NCI-H187 treated with DMSO at 0.1 percent for 48 hours (cell line): ENCODE measurements at regions not wholly inside any gene's neighbourhood (a gene's known extent, or its start where the extent isn't known, plus 50 kb on each side); places are given as distances from the start of the nearest gene placed in this dataset.
"Not testable (repeated sequence)": the region's sequence is repeated elsewhere in the genome, so short reads cannot be mapped to it uniquely, and the experiment has no call there.

ENCODE experiments used
- DNase-seq: peaks from one replicate; lab custom pipeline; 2025; lab: John Stamatoyannopoulos, UW

DNA sequence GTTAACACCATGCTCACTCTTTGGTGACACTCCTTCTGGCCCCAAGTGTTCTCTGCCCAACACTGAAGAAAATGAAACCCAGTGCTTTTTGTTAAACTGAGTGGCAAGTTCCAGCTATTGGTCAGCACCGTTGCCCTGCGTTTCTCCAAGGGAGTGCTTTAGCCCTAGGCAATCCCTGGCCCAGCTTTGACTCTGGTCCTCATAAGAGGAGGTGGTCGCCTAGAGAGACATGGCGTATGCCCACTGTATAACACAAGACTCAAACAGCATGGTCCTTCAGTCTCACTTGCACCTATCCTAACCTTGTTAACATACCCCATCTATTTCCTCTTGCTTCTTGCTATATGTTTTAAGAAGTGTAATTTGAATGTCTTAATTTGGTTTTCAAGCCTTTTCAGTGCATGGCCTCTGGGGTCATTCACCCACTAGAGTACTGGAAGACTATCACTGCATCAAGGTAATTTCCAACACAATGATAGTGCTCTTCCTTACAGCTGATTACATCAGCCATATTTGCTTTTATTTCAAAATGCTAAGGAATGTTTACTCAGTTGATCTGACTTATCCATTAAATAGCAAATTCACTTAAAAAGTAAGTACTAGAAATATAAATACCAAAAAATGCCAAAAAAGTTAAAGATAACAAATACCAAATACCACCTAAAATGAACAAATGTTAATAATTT is 190.5 kb upstream of the SOX21 start:
- no peak for DNase-seq

DNA sequence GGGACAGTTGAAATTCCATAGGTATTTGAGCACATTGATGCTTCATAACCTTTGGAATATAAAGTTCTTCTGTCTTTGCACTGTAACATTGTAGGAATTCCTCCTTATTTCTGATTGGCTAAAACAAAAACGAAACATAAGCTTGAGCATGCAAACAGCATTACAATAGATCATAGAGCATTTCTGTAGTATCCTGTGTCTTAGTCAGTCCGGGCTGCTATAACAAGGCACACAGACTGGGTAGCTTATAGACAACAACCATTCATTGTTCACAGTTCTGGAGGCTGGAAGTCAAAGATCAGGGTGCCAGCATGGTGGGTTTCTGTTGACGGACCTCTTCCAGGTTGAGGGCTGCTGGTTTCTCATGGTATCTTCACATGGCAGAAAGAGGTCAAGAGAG is 188.7 kb upstream of the SOX21 start:
- no peak for DNase-seq

DNA sequence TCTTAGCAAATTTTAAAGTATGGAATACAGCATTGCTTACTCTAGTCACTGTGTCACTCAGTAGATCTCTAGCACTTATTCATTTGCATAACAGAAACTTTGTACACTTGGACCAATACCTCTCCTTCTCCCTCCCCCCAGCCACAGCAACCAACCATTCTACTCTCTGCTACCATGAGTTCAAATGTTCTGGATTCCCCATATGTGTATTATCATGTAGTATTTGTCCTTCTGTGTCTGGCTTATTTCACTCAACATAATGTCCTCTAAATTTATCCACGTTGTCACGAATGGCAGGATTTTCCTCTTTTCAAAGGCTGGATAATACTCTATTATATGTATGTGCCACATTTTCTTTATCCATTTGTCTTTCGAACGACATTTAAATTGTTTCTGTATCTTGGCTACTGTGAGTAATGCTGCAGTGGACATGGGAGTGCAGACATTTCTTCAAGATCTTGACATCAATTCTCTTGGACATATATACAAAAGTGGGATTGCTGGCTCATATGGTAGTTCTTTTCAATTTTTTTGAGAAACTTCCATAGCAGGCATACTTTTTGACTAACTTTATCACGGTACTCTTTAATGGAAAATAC is 184.5 kb upstream of the SOX21 start:
- no peak for DNase-seq

DNA sequence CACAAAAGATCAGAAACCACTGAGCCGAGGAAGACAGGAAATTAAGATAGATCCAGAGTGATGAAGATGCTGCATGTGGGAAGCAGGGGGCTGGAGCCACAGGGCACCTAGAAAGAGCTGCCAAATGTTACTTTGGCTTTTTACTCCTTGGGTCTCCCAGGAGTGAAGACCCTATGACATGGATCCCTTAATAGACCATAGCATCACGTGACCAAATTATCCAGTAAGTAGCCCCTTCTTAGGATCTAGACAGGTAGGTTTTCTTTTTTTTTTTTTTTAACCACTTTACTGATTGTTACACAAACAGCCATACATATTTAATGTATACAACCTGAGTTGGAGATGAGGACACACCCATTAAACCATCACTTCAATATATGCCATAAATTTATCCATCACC is 183.9 kb upstream of the SOX21 start:
- no peak for DNase-seq

DNA sequence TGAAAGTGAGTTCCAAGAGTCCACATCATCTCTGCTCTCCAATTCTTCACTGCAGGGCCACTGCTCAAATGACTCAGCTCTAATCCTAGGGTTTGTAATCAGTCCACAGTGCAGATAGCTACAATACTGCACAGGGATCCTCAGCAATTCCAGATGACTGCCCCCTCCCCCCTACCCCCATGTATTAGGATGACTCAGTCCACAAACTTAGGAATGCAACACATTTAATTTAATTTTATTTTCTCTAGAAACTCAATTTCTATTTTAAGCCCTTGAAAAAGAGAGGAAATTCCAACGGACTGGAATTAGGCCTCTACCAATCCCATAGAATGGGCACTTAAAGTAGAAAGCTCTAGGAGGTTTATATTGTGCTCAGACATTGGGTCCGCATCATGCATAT is 173.8 kb upstream of the SOX21 start:
- DNase-seq: no peak

DNA sequence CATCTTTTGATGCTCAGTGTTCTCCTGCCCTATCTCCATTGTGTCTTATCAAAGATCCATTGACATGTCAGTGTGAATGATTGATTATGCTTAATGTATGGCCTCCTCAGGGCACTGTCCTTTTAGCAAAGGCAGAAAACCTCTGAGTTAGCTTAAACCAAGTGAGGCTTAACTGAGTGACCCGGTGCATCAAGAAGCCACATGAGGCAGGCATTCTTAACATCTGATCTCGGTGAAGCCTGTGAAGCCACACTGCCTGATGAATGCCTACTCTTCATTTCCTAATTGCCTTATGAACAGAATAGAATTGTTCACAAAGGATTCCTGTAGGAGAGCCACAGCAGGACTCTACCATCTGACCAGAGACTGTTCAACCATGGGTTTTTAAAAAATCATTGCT is 168.1 kb upstream of the SOX21 start:
- no peak for DNase-seq

DNA sequence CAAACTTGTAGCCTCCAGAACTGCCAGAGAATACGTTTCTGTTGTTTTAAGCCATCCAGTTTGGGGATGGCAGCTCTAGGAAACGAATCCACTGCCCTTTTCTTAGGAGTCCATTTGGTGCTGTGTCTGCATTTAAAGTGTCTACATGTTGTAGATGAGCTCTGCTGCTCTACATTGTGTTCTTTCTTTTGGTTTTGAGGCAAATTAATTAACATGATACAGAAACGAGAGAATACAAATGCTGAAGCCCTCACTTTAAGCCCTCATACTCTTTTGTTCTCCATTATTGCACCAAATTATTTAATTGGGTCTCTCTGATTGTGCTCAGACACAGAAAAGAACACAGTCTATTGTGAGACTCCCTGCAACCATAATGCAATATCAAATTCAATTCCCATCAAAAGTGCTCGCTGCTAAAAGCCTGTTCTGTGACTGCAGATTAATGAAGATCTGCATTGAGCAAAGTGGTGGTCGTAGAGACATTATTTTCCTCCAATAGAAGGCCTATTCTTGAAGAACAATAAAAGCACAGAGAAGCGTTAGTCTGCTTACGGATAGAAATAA is 166.3 kb upstream of the SOX21 start:
- no peak for DNase-seq

DNA sequence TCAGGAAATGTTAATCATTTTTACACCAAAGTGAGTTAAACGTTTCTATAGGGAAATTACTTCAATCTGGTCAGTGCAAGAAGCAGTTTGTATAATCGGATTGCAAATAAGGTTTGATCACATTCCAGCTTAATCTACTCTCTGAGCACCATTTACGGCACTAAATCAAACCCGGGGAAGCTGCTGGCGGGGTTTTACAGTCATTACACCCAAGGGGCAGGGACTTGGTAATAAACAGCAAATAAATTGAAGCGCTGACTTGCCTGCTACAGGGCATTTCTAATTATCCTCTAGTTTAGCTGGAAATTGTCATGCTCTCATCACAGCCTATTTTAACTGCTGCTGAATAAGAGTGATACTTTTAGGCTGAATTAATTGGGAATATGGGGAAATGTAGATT is 152.1 kb upstream of the SOX21 start:
- no peak for DNase-seq

DNA sequence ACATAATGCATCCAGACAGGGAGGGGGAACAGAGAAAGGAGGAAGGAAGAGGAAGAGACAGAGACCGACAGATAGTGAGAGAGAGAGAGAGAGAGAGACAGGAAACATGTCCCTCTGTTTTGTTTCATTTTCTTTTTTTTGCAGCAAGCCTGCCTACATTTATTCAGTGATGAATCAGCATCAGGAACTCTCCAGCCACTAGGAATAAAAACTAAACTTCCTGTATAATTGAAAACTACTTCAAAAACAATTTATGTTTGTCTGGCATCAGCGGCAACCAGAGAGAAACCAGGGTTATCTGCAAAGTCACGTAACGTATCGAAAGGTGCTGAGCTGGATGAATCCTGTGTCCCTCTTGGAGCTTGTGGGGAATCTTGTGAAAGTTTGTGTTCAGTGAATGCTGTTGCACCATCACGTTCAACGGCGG is 148.6 kb upstream of the SOX21 start:
- DNase-seq: no peak

DNA sequence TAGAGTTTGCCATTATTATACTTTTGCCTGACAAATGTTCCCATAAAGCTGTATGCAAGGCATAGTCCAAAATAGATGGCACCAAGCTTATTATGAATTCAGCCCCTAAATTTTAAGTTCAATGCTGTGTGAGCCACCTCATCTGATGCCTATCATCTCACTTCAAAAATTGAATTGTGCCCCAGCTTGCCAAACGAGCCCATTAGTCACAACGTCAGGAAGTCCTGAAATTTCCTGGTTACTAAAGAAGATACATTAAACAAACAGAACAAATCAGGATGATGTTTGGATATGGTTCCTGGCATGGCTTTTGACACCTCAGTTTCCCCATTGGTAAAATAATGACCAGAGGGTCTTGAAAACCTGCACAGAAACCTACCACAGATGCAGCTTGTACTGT is 147.5 kb upstream of the SOX21 start:
- DNase-seq: no peak

DNA sequence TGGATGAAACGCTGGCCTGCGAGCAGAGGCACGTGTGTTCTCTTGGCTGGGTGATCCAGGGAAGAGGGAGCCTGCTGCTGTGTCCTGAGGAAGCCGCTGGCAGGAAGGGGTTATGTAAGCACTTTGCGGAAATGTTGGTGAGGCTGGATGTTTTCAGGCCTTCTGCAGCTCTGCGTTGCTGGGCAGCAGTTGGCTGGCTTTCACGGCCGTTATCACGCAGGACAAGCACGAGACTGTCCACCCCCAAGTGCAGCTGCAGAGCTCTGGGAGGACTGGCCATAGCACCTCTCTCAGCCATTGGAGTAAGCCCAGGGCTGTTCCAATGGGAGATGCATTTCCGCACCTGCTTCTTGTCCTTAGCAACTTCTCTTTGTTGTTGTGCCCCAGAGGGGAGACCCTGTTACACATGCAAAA is 146.9 kb upstream of the SOX21 start:
- DNase-seq: no peak

DNA sequence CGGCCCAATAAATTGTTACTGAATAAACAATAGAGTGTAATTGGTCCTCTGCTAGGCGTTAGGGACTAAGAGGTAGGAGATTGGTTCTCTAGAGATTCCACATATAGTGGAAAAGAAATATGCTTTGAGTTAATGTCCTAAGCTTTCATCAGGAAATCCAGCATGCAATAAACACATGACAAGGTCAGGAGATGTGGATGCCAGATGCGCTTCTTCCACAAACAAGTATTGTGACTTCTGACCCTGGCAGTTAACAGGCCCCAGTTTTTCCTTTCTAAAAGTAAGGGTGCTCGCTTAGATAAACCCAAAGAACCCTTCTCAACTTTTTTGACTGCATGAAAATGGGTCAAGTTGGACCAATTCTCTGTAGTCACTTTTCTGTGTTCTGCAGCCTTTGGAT is 146.5 kb upstream of the SOX21 start:
- no peak for DNase-seq

DNA sequence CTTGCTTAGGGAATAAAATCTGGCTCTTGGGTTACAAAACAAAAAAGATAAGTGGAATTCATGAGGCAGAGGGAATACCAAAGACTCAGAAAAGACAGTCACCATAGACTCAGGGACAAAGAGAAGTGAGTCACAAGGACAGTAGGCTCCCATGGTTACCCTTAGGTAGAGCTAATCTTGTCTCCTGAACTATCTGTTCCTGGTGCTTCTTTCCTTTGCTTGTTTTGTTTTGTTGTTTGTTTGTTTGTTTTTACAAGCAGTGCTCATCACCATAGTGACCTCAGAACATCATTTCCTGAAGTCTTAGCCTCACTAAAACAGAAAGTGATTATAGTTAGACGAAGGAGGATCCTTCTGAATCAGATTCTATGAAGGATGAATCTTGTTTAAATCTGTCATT is 142.3 kb upstream of the SOX21 start:
- no peak for DNase-seq

DNA sequence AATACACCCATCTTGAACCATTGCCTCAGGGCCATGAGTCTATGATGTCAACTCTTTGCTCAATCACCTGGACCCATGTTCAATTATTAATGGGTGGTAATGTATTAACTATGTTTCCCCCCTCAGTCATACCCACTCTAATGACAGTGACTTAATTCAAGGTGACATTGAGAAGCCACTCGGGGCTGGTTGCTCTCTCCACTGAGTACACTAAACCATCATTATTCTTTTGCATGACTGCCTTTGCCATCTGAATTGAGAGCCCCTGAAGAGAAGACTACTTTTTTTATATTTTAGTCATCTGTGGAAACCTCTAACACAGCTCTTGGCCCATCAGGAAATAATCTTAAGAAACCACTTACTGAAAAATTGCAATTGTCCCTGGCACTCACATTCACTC is 139.2 kb upstream of the SOX21 start:
- no peak for DNase-seq

DNA sequence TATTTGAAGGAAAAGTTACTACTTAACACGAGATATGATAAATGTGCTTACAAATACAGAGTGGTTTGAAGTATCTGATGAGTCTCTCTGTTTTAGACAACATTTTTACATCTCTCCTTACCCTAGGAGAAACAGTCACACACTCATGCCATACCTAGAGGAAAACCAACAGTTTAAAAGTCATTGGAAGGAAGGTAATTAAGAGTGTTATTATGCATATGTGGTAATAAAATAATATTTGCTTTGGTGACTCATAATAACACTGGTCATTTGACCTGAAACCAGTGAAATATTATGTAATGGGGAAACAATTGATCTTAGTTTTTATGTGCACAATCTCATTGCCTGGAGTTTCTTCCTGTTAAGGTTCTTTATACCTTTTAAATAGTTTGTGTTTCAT is 136.9 kb upstream of the SOX21 start:
- DNase-seq: no peak

DNA sequence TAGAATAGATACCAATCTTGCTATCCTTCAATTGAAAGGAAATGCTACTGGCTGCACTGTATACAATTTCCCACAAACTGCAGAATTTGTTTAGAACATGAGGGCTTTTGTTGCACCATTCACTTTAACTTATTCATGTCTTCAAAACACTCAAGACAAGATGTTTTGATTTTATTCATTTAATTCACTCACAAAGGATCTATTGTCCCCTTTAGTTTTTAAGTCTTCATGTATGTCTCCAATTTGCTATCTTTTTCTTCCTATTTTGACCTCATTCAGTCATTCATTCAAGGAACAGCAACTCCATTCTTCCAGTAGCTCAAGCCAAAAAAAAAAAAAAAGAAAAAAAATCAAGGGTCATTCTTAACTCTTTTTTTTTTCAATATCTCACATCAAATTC is 130.6 kb upstream of the SOX21 start:
- DNase-seq: no peak

DNA sequence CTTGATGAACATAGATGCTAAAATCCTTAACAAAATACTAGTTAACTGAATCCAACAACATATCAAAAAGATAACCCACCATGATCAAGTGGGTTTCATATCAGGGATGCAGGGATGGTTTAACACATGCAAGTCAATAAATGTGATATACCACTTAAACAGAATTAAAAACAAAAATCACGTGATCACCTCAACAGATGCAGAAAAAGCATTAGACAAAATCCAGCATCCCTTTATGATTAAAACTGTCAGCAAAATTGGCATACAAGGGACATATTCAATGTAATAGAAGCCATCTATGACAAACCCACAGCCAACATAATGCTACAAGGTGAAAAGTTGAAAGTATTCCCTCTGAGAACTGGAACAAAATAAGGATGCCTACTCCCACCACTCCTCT is 124.7 kb upstream of the SOX21 start:
- not testable (repeated sequence) for DNase-seq

DNA sequence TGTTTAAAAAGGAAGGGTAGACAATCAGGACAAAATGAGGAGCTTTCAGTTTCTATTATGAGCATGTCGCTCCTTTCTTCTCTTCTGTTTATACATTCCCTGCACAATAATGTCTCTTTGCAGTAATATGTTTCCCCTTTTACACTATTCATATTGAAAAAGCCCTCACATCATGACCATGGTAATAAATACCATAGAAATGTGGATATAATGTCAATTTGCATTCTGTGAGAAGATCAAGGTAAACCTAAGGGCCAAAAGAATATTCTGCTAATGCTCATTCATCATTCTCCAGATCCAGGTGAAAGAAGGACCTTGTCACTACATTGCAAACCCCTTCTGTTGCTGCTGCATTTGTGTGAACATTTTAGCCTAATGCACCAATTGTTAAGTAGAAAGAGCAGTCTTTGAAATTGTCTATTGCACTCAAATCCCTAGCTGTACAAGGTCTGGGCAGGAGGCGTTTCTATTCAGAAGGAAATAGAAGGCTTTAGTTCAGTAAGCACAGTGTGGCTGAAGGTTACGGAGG is 117.6 kb upstream of the SOX21 start:
- peak; percentile 17 for DNase-seq

DNA sequence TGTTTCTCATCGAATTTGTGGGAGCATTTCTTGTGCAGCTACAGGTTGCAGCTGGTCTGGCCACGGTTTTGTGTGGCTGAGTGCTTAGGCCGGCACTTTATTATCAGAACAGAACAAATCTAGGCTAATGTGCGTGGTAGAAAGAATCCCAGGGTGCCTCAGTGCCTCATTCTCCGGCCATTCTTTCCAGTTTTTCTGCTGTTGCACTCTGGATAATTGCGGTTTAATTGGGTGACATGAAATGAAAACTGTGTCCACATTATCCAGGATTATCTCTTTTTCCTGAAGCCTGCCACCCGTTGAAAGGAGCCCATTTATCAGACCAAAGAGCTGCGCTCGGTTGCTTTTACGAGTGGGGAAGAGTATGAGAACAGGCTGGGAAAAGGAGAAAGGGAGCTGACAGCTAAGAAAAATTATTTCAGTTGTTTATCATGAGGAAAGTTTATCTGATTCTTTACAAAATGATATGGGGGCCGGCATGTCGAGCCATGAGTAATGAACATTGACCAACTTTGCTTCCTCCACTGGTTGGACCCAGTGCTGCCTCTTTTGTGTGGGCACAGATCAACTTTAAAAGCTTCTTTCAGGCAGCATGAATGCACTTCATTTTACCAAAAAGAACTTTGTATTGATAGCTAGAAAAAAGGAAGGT is 117.0 kb upstream of the SOX21 start:
- peak; percentile 84 for DNase-seq

DNA sequence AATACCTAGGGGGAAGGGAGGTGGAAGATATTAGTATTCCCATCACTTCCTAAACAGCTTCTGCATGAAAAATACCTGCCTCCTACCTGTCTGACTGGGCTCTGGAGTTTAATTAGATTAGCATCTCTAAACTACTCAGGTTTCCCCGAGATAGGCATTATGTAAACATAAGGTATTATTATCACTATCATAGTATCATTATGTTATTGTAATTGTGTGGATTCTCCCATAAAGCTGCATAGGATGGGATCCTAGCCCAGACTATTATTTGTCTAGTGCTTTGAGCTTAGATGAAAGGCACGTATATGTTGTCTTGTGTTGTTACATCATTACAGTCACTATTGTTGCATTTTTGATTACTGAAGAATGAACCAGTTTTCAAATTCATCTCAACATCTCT is 115.2 kb upstream of the SOX21 start:
- DNase-seq: no peak

DNA sequence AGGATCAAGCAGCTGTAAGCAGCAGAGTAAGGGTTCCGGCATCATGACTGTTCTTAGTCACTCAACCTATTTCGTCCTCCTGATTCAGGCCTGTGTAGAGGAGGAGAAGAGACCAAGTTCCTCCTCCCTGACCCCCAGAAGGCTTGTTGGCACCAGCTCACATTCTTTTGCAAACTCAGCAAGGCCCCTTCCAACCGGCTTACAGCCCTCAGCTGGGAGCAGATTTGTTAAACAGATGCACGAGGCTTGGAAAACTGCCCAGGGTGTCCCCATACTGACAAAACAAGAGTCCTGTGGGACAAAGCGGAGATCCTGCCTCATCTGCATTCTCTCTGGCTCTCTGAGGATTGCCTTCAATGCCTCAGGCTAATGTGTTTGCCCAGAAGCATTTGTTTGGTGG is 113.2 kb upstream of the SOX21 start:
- no peak for DNase-seq

DNA sequence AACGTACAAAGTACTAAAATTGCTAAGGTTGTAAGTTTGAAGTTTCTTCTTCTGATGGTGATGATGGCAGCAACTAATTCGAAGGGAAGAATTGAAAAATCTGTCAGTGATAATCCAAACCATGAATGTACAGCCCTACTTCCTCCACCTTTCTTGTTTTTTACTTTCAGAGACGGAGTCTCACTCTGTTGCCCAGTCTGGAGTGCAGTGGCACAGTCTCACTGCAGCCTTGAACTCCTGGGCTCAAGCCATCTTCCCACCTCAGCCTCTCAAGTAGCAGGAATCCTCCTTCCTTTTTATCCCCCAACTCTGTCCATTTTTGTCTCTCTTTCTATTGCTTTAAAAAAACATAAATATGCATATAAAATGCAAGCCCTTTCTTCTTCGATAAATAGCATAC is 112.3 kb upstream of the SOX21 start:
- DNase-seq: no peak

DNA sequence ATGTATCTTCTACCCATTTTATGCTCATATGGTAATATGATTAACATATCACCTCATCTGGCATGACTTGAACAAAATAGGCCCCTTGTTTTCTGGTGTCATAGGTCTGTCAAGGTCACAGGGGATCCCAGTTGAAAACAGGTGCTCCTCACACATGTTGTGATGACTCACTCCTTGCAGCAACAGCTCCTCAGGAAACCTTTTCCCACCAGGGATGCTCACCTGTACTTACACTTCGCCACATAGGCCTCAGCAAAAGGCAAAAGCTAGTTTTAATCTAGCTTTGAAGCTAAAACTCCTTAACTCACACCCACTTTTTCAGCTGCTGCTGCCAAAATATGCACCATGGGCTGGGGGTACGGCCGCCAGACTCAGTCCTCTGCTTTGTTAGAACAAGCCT is 110.0 kb upstream of the SOX21 start:
- DNase-seq: no peak
